Kasumi-1 (cell line): ENCODE measurements at regions not wholly inside any gene's neighbourhood (a gene's known extent, or its start where the extent isn't known, plus 50 kb on each side); places are given as distances from the start of the nearest gene placed in this dataset.

ENCODE experiments used
- DNase-seq, 2 experiments: peaks; one replicate each; lab custom pipeline; 2025; lab: John Stamatoyannopoulos, UW

- DNase-seq = no peak
Observed at GRCh38 chr20:56060486-56060885, 55.2 kb upstream of the CBLN4 start.

- DNase-seq = no peak
Observed at GRCh38 chr20:56069016-56069415, 63.7 kb upstream of the CBLN4 start.

- no peak for DNase-seq
Observed at GRCh38 chr20:56072165-56072564, 66.8 kb upstream of the CBLN4 start.

- no peak for DNase-seq
Observed at GRCh38 chr20:56088375-56088774, 83.1 kb upstream of the CBLN4 start.

- DNase-seq = no peak
Observed at GRCh38 chr20:56091628-56092234, 86.4 kb upstream of the CBLN4 start.

GRCh38 chr20:56094228-56094627, 88.9 kb upstream of the CBLN4 start:
- no peak for DNase-seq

- DNase-seq = no peak
Observed at GRCh38 chr20:56098981-56099500, 93.7 kb upstream of the CBLN4 start.

- DNase-seq = no peak
Observed at GRCh38 chr20:56111961-56112730, 106.8 kb upstream of the CBLN4 start.

GRCh38 chr20:56117350-56117749, 112.0 kb upstream of the CBLN4 start:
- no peak for DNase-seq

GRCh38 chr20:56121850-56122249, 116.5 kb upstream of the CBLN4 start:
- DNase-seq = no peak

- DNase-seq = no peak
Observed at GRCh38 chr20:56143759-56144158, 104.8 kb upstream of the MC3R start.

- DNase-seq = no peak
Observed at GRCh38 chr20:56151834-56152233, 96.7 kb upstream of the MC3R start.

GRCh38 chr20:56153926-56154325, 94.6 kb upstream of the MC3R start:
- no peak for DNase-seq

GRCh38 chr20:56155625-56156024, 92.9 kb upstream of the MC3R start:
- no peak for DNase-seq

- DNase-seq = no peak
Observed at GRCh38 chr20:56157530-56158203, 90.9 kb upstream of the MC3R start.

GRCh38 chr20:56158489-56158888, 90.0 kb upstream of the MC3R start:
- no peak for DNase-seq

- DNase-seq = no peak
Observed at GRCh38 chr20:56160956-56161355, 87.6 kb upstream of the MC3R start.

- no peak for DNase-seq
Observed at GRCh38 chr20:56163806-56164205, 84.7 kb upstream of the MC3R start.

- no peak for DNase-seq
Observed at GRCh38 chr20:56166781-56167465, 81.6 kb upstream of the MC3R start.

GRCh38 chr20:56171087-56172012, 77.2 kb upstream of the MC3R start:
- DNase-seq = peak; percentile 33 to 48

- DNase-seq = no peak
Observed at GRCh38 chr20:56173438-56173837, 75.1 kb upstream of the MC3R start.
